ENCODE measurements at regions not wholly inside any gene's neighbourhood (a gene's known extent, or its start where the extent isn't known, plus 50 kb on each side); places are given as distances from the start of the nearest gene placed in this dataset.

DNA sequence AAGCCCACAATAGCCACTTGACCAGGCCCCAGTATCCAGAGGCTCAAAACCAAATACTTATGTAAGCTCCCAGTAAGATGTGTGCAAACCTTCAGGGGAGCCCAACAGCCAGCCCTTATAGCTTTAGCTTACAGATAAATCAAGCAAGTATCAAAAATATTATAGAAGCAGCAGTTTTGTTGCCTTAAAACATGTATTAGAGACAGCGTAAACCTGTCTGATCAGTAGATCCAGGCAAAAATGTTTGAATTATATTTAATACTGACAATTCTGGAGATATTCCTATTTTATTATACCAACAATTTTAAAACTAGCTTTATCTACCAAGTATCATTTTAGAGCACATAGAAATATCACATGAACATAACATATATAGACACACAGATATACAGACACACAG is 365.6 kb upstream of the KLF4 start:
- H3K9me2 ChIP-seq (replicated peaks; ENCODE audit: low read depth, low read length): no peaks in the 10 kb centered on the region
- H2AFZ ChIP-seq (ENCODE audit: low read length): no peak overlapping the region
- no peaks in the 10 kb centered on the region for H3K27me3 ChIP-seq (ENCODE audit: insufficient read depth, low read length, poor library complexity, severe bottlenecking)
- H3K9me3 ChIP-seq (ENCODE audit: insufficient read depth, low read depth, low read length): peaks cover 15% of the 10 kb centered on the region; the same call in 1 of the 2 replicates
- H3K4me2 ChIP-seq (ENCODE audit: low read depth, low read length, poor library complexity, severe bottlenecking): no peak overlapping the region
- no peaks in the 10 kb centered on the region for H3K4me1 ChIP-seq (ENCODE audit: insufficient read depth, low read length, poor library complexity, severe bottlenecking)
- no peaks in the 10 kb centered on the region for H3K79me2 ChIP-seq (ENCODE audit: insufficient read depth, low read length)
- H3F3A ChIP-seq (ENCODE audit: low read depth): no peaks in the 10 kb centered on the region
- TF ChIP-seq EZH2phosphoT487 (IDR thresholded peaks at IDR 0.05; ENCODE audit: borderline replicate concordance): no peak
- TF ChIP-seq, protein P1, sequence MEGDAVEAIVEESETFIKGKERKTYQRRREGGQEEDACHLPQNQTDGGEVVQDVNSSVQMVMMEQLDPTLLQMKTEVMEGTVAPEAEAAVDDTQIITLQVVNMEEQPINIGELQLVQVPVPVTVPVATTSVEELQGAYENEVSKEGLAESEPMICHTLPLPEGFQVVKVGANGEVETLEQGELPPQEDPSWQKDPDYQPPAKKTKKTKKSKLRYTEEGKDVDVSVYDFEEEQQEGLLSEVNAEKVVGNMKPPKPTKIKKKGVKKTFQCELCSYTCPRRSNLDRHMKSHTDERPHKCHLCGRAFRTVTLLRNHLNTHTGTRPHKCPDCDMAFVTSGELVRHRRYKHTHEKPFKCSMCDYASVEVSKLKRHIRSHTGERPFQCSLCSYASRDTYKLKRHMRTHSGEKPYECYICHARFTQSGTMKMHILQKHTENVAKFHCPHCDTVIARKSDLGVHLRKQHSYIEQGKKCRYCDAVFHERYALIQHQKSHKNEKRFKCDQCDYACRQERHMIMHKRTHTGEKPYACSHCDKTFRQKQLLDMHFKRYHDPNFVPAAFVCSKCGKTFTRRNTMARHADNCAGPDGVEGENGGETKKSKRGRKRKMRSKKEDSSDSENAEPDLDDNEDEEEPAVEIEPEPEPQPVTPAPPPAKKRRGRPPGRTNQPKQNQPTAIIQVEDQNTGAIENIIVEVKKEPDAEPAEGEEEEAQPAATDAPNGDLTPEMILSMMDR (conservative IDR thresholded peaks at IDR 0.05; ENCODE audit: low read length): no peak
- no peaks in the 10 kb centered on the region for H4K20me1 ChIP-seq (ENCODE audit: insufficient read depth, low read length, poor library complexity, severe bottlenecking)
- no peak overlapping the region for H3K9ac ChIP-seq (ENCODE audit: low read depth, low read length, poor library complexity, severe bottlenecking)
- H3K4me3 ChIP-seq (ENCODE audit: low read length, poor library complexity, severe bottlenecking): no peak overlapping the region
- no peaks in the 10 kb centered on the region for H3K36me3 ChIP-seq (ENCODE audit: insufficient read depth, low read length)

- Histone ChIP-seq H4K20me1 (ENCODE audit: insufficient read depth, low read length, poor library complexity, severe bottlenecking) (no peaks in the 10 kb centered on the region), H3K9me3 (ENCODE audit: insufficient read depth, low read depth, low read length) (peaks cover 11% of the 10 kb centered on the region; the same call in 1 of the 2 replicates), H3K4me2 (ENCODE audit: low read depth, low read length, poor library complexity, severe bottlenecking) (no peak overlapping the region), H3K36me3 (ENCODE audit: insufficient read depth, low read length) (no peaks in the 10 kb centered on the region), H3F3A (ENCODE audit: low read depth) (no peaks in the 10 kb centered on the region), H3K4me3 (ENCODE audit: low read length, poor library complexity, severe bottlenecking) (no peak overlapping the region), H3K79me2 (ENCODE audit: insufficient read depth, low read length) (no peaks in the 10 kb centered on the region), H3K9ac (ENCODE audit: low read depth, low read length, poor library complexity, severe bottlenecking) (no peak overlapping the region), H2AFZ (ENCODE audit: low read length) (no peak overlapping the region), H3K27me3 (ENCODE audit: insufficient read depth, low read length, poor library complexity, severe bottlenecking) (no peaks in the 10 kb centered on the region), H3K4me1 (ENCODE audit: insufficient read depth, low read length, poor library complexity, severe bottlenecking) (no peaks in the 10 kb centered on the region), H3K9me2 (replicated peaks; ENCODE audit: low read depth, low read length) (no peaks in the 10 kb centered on the region)
- no peak for TF ChIP-seq EZH2phosphoT487 (IDR thresholded peaks at IDR 0.05; ENCODE audit: borderline replicate concordance)
- TF ChIP-seq, protein P1 (conservative IDR thresholded peaks at IDR 0.05; ENCODE audit: low read length): no peak
These were observed 363.9 kb upstream of the KLF4 start for GRCh38 chr9:107853461-107853860.

- no peaks in the 10 kb centered on the region for H3F3A ChIP-seq (ENCODE audit: low read depth)
- H3K9me3 ChIP-seq (ENCODE audit: insufficient read depth, low read depth, low read length): peaks cover 10% of the 10 kb centered on the region; the same call in 1 of the 2 replicates
- no peaks in the 10 kb centered on the region for H3K27me3 ChIP-seq (ENCODE audit: insufficient read depth, low read length, poor library complexity, severe bottlenecking)
- H3K9ac ChIP-seq (ENCODE audit: low read depth, low read length, poor library complexity, severe bottlenecking): no peak overlapping the region
- H3K9me2 ChIP-seq (replicated peaks; ENCODE audit: low read depth, low read length): no peaks in the 10 kb centered on the region
- H2AFZ ChIP-seq (ENCODE audit: low read length): no peak overlapping the region
- no peaks in the 10 kb centered on the region for H4K20me1 ChIP-seq (ENCODE audit: insufficient read depth, low read length, poor library complexity, severe bottlenecking)
- TF ChIP-seq EZH2phosphoT487 (IDR thresholded peaks at IDR 0.05; ENCODE audit: borderline replicate concordance): no peak
- TF ChIP-seq, protein P1 (conservative IDR thresholded peaks at IDR 0.05; ENCODE audit: low read length): no peak
- H3K36me3 ChIP-seq (ENCODE audit: insufficient read depth, low read length): no peaks in the 10 kb centered on the region
- no peak overlapping the region for H3K4me2 ChIP-seq (ENCODE audit: low read depth, low read length, poor library complexity, severe bottlenecking)
- no peak overlapping the region for H3K4me3 ChIP-seq (ENCODE audit: low read length, poor library complexity, severe bottlenecking)
- H3K79me2 ChIP-seq (ENCODE audit: insufficient read depth, low read length): no peaks in the 10 kb centered on the region
- H3K4me1 ChIP-seq (ENCODE audit: insufficient read depth, low read length, poor library complexity, severe bottlenecking): no peaks in the 10 kb centered on the region
These were observed 363.3 kb upstream of the KLF4 start for GRCh38 chr9:107852891-107853290.

Measured in Loucy (cell line).